HFFc6 (cell line): ENCODE measurements at regions not wholly inside any gene's neighbourhood (a gene's known extent, or its start where the extent isn't known, plus 50 kb on each side); places are given as distances from the start of the nearest gene placed in this dataset.

Experiments
- DNase-seq: peaks from one replicate; pipeline ENCODE4 v3.0.0-alpha.2; 2018
- H3K27ac Mint-ChIP-seq: 2 replicates; pipeline ENCODE4 v1.8.0; 2020; ENCODE audit warnings: mild to moderate bottlenecking, mixed read lengths
- H3K27me3 Mint-ChIP-seq: 2 replicates; pipeline ENCODE4 v1.8.0; 2021; ENCODE audit warnings: mild to moderate bottlenecking, moderate library complexity, mixed read lengths; ENCODE audit not compliant: insufficient read depth
- H3K36me3 Mint-ChIP-seq: 2 replicates; pipeline ENCODE4 v1.8.0; 2021; ENCODE audit warnings: low read depth, mixed read lengths
- H3K4me1 Mint-ChIP-seq: 2 replicates; pipeline ENCODE4 v1.8.0; 2020; ENCODE audit warnings: low read depth, mixed read lengths
- H3K4me3 Mint-ChIP-seq: 2 replicates; pipeline ENCODE4 v1.8.0; 2020; ENCODE audit warnings: mild to moderate bottlenecking, moderate library complexity, mixed read lengths
- H3K9me3 Mint-ChIP-seq: 2 replicates; pipeline ENCODE4 v1.8.0; 2020; ENCODE audit warnings: mild to moderate bottlenecking, mixed read lengths
- CTCF ChIP-seq: fragments of 200-600 bp; sonication (generic); IDR thresholded peaks from 2 replicates; pipeline ENCODE4 v1.5.0; 2021; ENCODE audit warnings: antibody characterized with exemption, mild to moderate bottlenecking

DNA sequence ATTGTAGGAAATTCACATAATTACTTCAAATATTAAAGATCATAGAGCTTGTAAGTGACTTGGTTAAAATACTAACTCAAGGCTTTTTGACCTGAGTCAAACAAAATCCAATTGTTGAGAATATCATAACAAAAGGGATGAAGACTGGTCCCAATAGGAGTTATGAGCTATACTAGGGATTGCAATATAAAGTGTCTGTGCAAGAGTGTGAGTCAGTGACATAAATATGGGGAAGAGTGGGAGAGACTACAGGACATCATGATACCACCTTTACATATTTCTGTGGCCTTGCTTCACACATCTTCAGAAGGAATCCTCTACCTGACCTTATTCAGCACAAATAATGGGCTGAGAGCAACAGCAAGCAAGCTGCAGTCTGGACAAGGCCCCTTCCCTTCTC, 180.9 kb upstream of the SLC24A2 start:
- Mint-ChIP-seq H3K27ac (no peak overlapping the region), H3K9me3 (no peaks in the 10 kb centered on the region), H3K4me1 (peaks cover 8% of the 10 kb centered on the region), H3K36me3 (no peaks in the 10 kb centered on the region), H3K27me3 (peaks cover 5% of the 10 kb centered on the region), H3K4me3 (no peak overlapping the region)
- TF ChIP-seq CTCF: no peak
- DNase-seq: no peak

DNA sequence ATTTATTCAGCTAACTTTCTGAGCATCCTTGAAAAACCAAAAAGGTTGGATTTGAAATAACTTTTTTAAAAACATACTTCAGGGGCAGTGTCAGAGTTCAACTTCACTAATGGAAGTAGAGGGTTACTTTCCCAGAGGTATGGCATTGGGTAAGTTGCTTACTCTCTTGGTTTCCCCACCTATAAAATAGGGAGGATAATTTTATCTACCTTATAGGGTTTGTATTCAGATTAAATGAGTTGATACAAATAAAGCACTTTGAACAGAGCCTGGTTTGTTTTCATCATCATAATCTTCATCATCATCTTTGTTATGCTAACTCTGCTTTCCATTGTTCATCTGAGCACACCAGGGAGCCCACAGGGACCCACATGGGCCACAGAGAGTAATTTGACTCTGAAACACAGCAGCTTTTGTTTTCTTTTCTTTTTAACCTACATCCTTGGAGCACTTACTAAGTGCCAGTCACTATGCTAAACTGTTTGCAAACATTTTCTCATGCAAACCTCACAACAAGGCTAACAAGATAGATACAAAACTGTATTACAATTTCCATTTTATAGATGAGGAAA, 179.1 kb upstream of the SLC24A2 start:
- Mint-ChIP-seq H3K4me3 (no peak overlapping the region), H3K27ac (no peak overlapping the region), H3K4me1 (peaks cover 8% of the 10 kb centered on the region), H3K9me3 (no peaks in the 10 kb centered on the region), H3K36me3 (no peaks in the 10 kb centered on the region), H3K27me3 (peaks cover 5% of the 10 kb centered on the region)
- no peak for TF ChIP-seq CTCF
- DNase-seq: no peak

DNA sequence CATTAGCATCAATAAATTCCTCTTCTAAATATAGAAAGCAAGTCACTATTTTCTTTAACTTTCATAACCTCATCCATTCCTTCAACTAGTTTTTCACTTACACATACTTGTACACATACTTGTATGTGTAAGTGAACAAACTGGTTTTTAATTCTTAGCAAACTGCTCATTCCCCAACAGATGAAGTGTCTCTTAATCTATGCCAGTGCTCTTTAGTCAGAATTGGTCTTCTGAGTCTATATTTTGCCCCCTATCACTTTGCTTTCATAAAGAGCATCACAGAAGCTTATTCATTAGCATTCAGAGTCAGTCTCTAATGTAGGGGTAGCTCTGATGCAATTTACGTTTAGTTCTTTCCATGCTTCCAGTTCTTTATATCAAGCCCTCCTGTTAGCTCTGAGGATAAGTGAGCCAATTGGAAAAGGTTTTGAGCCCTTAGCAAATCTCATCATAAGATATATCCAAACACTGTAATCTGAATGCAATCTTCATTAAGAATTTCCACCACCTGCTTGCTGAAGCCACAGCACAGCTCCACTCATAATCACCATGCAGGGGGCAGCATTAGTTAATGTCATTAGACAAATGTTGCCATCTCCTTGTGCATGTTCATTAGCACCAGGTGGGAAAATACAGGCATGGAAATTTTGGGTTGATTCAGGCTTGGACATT, 178.5 kb upstream of the SLC24A2 start:
- no peak for DNase-seq
- no peaks in the 10 kb centered on the region for H3K9me3 Mint-ChIP-seq
- no peak overlapping the region for H3K4me3 Mint-ChIP-seq
- peaks cover 5% of the 10 kb centered on the region for H3K27me3 Mint-ChIP-seq
- H3K4me1 Mint-ChIP-seq: peaks cover 8% of the 10 kb centered on the region
- no peak for TF ChIP-seq CTCF
- no peaks in the 10 kb centered on the region for H3K36me3 Mint-ChIP-seq
- no peak overlapping the region for H3K27ac Mint-ChIP-seq

DNA sequence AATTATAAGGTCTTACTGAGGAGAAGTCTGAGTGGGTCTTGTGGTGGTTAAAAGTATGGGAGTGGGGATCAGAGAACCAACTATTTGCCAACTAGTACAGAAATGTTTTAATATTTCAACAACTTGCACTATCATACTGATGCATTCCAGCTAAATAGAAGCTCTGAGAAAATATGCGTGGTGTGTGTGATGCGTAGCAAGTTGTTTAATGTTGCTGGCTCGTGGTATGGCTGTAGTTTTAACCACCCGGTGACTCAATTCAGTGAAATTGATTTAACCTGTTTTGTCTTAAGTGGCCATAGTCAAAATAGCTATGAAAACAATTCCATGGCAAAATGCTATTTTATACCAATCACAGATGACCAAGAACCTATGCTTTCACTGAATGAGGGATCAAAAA, 176.5 kb upstream of the SLC24A2 start:
- no peaks in the 10 kb centered on the region for H3K9me3 Mint-ChIP-seq
- H3K4me1 Mint-ChIP-seq: peaks cover 8% of the 10 kb centered on the region
- no peak for TF ChIP-seq CTCF
- no peak overlapping the region for H3K27ac Mint-ChIP-seq
- H3K4me3 Mint-ChIP-seq: no peak overlapping the region
- H3K27me3 Mint-ChIP-seq: peaks cover 4% of the 10 kb centered on the region
- no peaks in the 10 kb centered on the region for H3K36me3 Mint-ChIP-seq
- DNase-seq: no peak

GRCh38 chr9:19947996-19948395, 159.2 kb upstream of the SLC24A2 start:
- no peak for TF ChIP-seq CTCF
- Mint-ChIP-seq H3K9me3 (no peaks in the 10 kb centered on the region), H3K27ac (no peak overlapping the region), H3K27me3 (peaks cover 14% of the 10 kb centered on the region), H3K4me1 (no peaks in the 10 kb centered on the region), H3K36me3 (no peaks in the 10 kb centered on the region), H3K4me3 (no peak overlapping the region)
- no peak for DNase-seq
